Right cardiac atrium (tissue), 5 donors: ENCODE measurements at regions not wholly inside any gene's neighbourhood (a gene's known extent, or its start where the extent isn't known, plus 50 kb on each side); places are given as distances from the start of the nearest gene placed in this dataset.

ENCODE experiments used
- ATAC-seq, 2 donors: fragments of 200-7000 bp; cut with Tn5 transposase; one replicate each; pipeline versions ENCODE4 v1.8.0 to v1.9.1; 2020; ENCODE audit warnings: moderate library complexity in 2 of 2, mild to moderate bottlenecking in 1 of 2
- DNase-seq, 3 donors: peaks; one replicate each; pipeline ENCODE4 v3.0.0-alpha.2; 2020
- H3K27ac ChIP-seq: one replicate; pipeline ENCODE4 v1.5.1; 2013; ENCODE audit warnings: mild to moderate bottlenecking, low read length, control low read depth, moderate library complexity
- H3K27me3 ChIP-seq: one replicate; pipeline ENCODE4 v1.6.1; 2013; ENCODE audit not compliant: control insufficient read depth, insufficient read depth
- H3K4me1 ChIP-seq: one replicate; pipeline ENCODE4 v1.6.1; 2013; ENCODE audit warnings: low read length; ENCODE audit not compliant: control insufficient read depth, insufficient read depth
- H3K4me3 ChIP-seq: one replicate; pipeline ENCODE4 v1.5.1; 2013; ENCODE audit warnings: low read length, control low read depth
- H3K9me3 ChIP-seq: one replicate; pipeline ENCODE4 v1.6.1; 2013; ENCODE audit warnings: low read length; ENCODE audit not compliant: control insufficient read depth
- WGBS: extraction: QIAGEN DNeasy Blood & Tissue Kit; methylation state at CpG from one replicate; pipeline ENCODE4 v1.1.7; 2013; 5-methylcytosine and 5-hydroxymethylcytosine counted together
- intact Hi-C, 4 donors: fragments of 100-400 bp; cut with DNase I; formaldehyde crosslinking; loops; one replicate each; pipeline versions ENCODE4 v1.11.0 to v1.14.0; 2022 to 2023
- donor health status: healthy with polysubstance abuse.
- donor health status: DM: no; HTN: yes; CAD: no.
- donor health status: DM: no; HTN: no; CAD: no.
- donor health status: DM: no; HTN: yes; CAD: no; lungs with severe emphysema.
- donor health status: DM: yes; HTN: yes; CAD: no.

GRCh38 chr11:112730591-112730990, 230.6 kb upstream of the NCAM1 start:
- intact Hi-C loops, result no loop called here
- 71% methylated on average over 5 of the region's 5 CpGs for WGBS
- Histone ChIP-seq H3K27me3 (no peaks in the 10 kb centered on the region), H3K9me3 (no peaks in the 10 kb centered on the region), H3K27ac (no peak overlapping the region), H3K4me1 (no peaks in the 10 kb centered on the region), H3K4me3 (no peak overlapping the region)
- ATAC-seq (no peak), DNase-seq (no peak)

- ATAC-seq (no peak), DNase-seq (no peak)
- Histone ChIP-seq H3K27me3 (no peaks in the 10 kb centered on the region), H3K9me3 (no peaks in the 10 kb centered on the region), H3K4me1 (no peaks in the 10 kb centered on the region), H3K4me3 (no peak overlapping the region), H3K27ac (no peak overlapping the region)
- WGBS, result 71% methylated on average over 2 of the region's 2 CpGs
- intact Hi-C loops, result no loop called here
These were observed 229.7 kb upstream of the NCAM1 start for GRCh38 chr11:112731538-112731937.

- intact Hi-C loops, result no loop called here
- Histone ChIP-seq H3K4me3 (no peak overlapping the region), H3K27ac (no peak overlapping the region), H3K9me3 (no peaks in the 10 kb centered on the region), H3K27me3 (no peaks in the 10 kb centered on the region), H3K4me1 (no peaks in the 10 kb centered on the region)
- ATAC-seq, result no peak
- DNase-seq, result no peak
- WGBS, result 74% methylated on average over 4 of the region's 4 CpGs
These were observed 229.2 kb upstream of the NCAM1 start for GRCh38 chr11:112732031-112732430.

GRCh38 chr11:112734207-112734606, 227.0 kb upstream of the NCAM1 start:
- peak in 2 of 3 donors; percentile 21 to 64 for DNase-seq
- Histone ChIP-seq H3K27me3 (no peaks in the 10 kb centered on the region), H3K9me3 (no peaks in the 10 kb centered on the region), H3K4me3 (no peak overlapping the region), H3K27ac (no peak overlapping the region), H3K4me1 (no peaks in the 10 kb centered on the region)
- intact Hi-C loops, result no loop called here
- ATAC-seq, result peak; percentile 43 to 46
- WGBS, result 5% methylated on average over 3 of the region's 3 CpGs

- H3K4me1 ChIP-seq, result no peaks in the 10 kb centered on the region
- no peak for DNase-seq
- WGBS, result 69% methylated on average over 2 of the region's 2 CpGs
- ATAC-seq, result no peak
- H3K9me3 ChIP-seq, result no peaks in the 10 kb centered on the region
- no peak overlapping the region for H3K4me3 ChIP-seq
- intact Hi-C loops, result no loop called here
- no peak overlapping the region for H3K27ac ChIP-seq
- H3K27me3 ChIP-seq, result no peaks in the 10 kb centered on the region
These were observed 225.8 kb upstream of the NCAM1 start for GRCh38 chr11:112735470-112735869.

GRCh38 chr11:112744041-112744440, 217.2 kb upstream of the NCAM1 start:
- ATAC-seq, result no peak
- intact Hi-C loops, result no loop called here
- 45% methylated on average over 2 of the region's 2 CpGs for WGBS

GRCh38 chr11:112745973-112746372, 215.2 kb upstream of the NCAM1 start:
- no peak overlapping the region for H3K4me3 ChIP-seq
- ATAC-seq, result no peak
- DNase-seq, result no peak
- H3K27me3 ChIP-seq, result no peaks in the 10 kb centered on the region
- no peak overlapping the region for H3K27ac ChIP-seq
- intact Hi-C loops, result no loop called here
- 65% methylated on average over 6 of the region's 6 CpGs for WGBS
- no peaks in the 10 kb centered on the region for H3K4me1 ChIP-seq
- H3K9me3 ChIP-seq, result no peaks in the 10 kb centered on the region

More at GRCh38 chr11:112744041-112744440, 217.2 kb upstream of the NCAM1 start:
- H3K27ac ChIP-seq, result no peak overlapping the region
- no peaks in the 10 kb centered on the region for H3K27me3 ChIP-seq
- H3K4me1 ChIP-seq, result no peaks in the 10 kb centered on the region
- no peaks in the 10 kb centered on the region for H3K9me3 ChIP-seq
- no peak overlapping the region for H3K4me3 ChIP-seq
- DNase-seq, result no peak

- Histone ChIP-seq H3K9me3 (no peaks in the 10 kb centered on the region), H3K27ac (no peak overlapping the region), H3K27me3 (no peaks in the 10 kb centered on the region), H3K4me3 (no peak overlapping the region), H3K4me1 (no peaks in the 10 kb centered on the region)
- intact Hi-C loops, result no loop called here
- DNase-seq, result no peak
- 75% methylated on average over 5 of the region's 5 CpGs for WGBS
- no peak for ATAC-seq
These were observed 213.0 kb upstream of the NCAM1 start for GRCh38 chr11:112748252-112748651.

- Histone ChIP-seq H3K4me3 (no peak overlapping the region), H3K27me3 (no peaks in the 10 kb centered on the region), H3K9me3 (no peaks in the 10 kb centered on the region), H3K4me1 (no peaks in the 10 kb centered on the region), H3K27ac (no peak overlapping the region)
- DNase-seq (peak in 1 of 3 donors; percentile 63), ATAC-seq (peak in 1 of 2 donors; percentile 18)
- intact Hi-C loops, result no loop called here
- WGBS, result 35% methylated on average over 10 of the region's 10 CpGs
These were observed 212.3 kb upstream of the NCAM1 start for GRCh38 chr11:112748713-112749543.

GRCh38 chr11:112751329-112751728, 209.9 kb upstream of the NCAM1 start:
- H3K4me3 ChIP-seq, result no peak overlapping the region
- H3K27me3 ChIP-seq, result no peaks in the 10 kb centered on the region
- intact Hi-C loops, result no loop called here
- ATAC-seq (peak; percentile 54 to 65), DNase-seq (peak; percentile 28 to 70 (median 64))
- 54% methylated on average over 4 of the region's 4 CpGs for WGBS
- no peak overlapping the region for H3K27ac ChIP-seq
- no peaks in the 10 kb centered on the region for H3K4me1 ChIP-seq
- no peaks in the 10 kb centered on the region for H3K9me3 ChIP-seq

- intact Hi-C loops, result no loop called here
- WGBS, result 47% methylated on average over 2 of the region's 2 CpGs
- H3K4me1 ChIP-seq, result no peaks in the 10 kb centered on the region
- H3K9me3 ChIP-seq, result no peaks in the 10 kb centered on the region
- ATAC-seq (no peak), DNase-seq (no peak)
- H3K27ac ChIP-seq, result no peak overlapping the region
- H3K27me3 ChIP-seq, result no peaks in the 10 kb centered on the region
- no peak overlapping the region for H3K4me3 ChIP-seq
These were observed 209.4 kb upstream of the NCAM1 start for GRCh38 chr11:112751772-112752171.
